Epidermal melanocyte (primary cell): ENCODE measurements at regions not wholly inside any gene's neighbourhood (a gene's known extent, or its start where the extent isn't known, plus 50 kb on each side); places are given as distances from the start of the nearest gene placed in this dataset.

ENCODE experiments used
- DNase-seq: peaks from one replicate; pipeline ENCODE4 v3.0.0; 2011; ENCODE audit warnings: low spot score; ENCODE audit not compliant: insufficient read length

DNA sequence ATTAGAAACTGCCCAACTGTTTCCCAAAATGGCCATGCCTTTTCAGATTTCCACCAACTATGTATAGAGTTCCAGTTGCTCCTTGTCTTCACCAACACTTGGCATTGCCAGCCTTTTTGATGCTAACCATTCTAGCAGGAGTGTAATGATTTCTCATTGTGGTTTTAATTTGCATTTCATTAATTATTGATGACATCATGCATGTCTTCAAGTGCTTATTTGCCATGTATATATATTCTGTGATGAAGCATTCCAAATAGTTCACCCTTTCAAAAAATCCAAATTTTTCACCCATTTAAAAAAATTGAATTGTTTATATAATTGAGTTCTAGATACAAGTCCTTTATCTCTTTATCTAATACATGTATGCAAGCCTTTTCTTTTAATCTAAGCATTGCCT, 245.9 kb upstream of the TNRC6C start:
- DNase-seq, result no peak

- no peak for DNase-seq
These were observed 242.1 kb upstream of the TNRC6C start for GRCh38 chr17:77716289-77716926.

- no peak for DNase-seq
These were observed 240.4 kb upstream of the TNRC6C start for GRCh38 chr17:77717941-77718668.

- no peak for DNase-seq
These were observed 239.9 kb upstream of the TNRC6C start for GRCh38 chr17:77718669-77718961.

- no peak for DNase-seq
These were observed 238.7 kb upstream of the TNRC6C start for GRCh38 chr17:77719806-77720205.

DNA sequence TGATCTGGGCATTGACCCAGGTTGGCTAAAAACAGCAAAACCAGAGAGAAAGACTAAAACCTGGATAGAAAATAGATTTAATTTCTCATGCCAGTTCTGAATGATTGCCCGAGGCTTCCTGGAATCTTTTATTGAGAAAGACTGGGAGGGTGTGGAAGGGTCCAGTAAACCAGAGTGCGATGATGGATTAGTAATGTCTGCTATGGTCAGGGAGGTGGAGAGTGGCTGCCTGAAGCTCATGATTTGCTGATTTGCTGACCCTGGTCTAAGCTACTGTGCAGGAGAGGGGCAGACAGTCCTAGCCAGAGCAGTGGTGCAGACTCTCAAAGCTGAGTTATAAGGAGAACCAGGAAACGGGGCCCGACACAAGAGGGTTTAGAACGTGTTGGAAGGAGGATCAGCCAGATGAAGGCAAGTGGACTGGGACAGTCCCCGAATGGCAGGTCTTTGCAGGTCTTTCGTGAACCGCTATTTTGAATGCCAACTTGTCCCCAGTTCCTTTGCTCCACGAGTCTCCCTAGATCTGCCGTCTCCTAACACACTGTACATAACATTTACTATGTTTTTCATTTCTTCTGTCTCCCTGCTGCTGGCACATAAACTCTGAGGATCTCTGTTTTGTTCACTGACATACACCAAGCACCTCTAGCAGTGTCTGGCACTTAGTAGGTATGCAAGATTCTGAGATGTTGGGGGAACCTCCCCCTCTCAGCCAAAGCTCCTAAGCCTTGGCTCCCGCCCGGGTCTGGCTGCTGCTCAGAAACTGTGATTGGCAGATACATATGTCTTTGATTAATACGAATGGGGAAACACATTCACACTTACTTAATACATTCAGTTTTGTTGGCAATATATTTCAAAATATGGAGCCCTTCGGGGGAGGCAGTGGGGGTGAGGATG, 237.3 kb upstream of the TNRC6C start:
- no peak for DNase-seq

- no peak for DNase-seq
These were observed 236.7 kb upstream of the TNRC6C start for GRCh38 chr17:77721846-77722160.

DNA sequence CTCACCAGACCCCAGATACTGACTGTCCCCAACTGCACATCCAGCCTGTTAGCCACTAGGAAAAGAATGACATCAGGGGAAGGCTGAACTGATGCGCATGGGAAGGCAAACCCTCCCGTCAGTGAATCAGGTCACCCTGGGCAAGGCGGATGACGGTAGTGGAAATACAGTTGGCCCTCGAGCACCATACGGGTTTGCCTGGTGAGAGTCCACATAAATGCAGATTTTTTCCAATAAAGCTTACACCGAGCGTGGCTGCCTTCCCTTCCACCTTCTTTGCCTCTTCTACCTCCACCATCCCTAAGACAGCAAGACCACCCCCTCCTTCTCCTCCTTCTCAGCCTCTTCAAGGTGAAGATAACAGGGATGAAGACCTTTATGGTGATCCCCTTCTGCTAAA, 236.1 kb upstream of the TNRC6C start:
- DNase-seq, result no peak

DNA sequence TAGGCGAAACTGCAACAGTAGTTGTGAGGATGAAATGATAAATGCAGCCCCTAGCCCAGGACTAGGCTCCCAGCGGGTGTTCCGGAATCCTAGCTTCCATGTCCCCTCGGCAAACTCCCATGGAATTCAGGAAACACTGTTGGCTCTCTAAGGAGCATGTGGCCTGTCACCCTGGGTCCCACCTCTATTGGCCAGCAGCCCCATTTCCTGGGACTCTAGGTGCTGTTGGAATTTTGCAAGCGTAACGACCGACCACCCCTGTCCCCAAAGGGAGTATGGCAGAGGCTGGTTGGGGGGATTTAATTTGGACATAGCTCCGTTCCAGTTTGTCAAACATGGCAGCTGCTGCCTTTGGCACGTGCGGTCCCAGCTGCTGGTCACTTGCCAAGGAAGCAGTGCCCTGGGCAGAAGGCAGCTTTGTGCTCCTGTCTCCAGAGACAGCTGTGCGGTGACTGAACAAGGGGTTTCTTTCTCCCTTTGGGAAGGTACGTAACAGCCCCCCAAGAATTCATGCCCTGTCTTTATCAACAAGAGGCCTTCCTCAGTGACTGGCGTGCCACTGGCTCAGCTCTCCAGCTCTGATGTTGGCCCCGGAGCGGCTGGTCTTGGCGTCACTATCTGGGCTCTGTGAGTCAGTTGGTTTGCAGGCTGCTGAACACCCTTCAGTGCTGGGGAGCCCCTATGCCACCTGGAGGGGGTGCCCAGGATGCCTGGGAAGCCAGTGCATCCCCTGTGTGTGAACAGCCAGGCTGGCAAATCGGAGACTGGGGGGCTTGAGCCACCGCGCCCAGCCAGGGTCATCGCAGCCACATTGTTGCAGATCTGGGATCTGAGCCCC, 235.2 kb upstream of the TNRC6C start:
- DNase-seq, result no peak

GRCh38 chr17:77723909-77724875, 234.3 kb upstream of the TNRC6C start:
- DNase-seq, result no peak

- DNase-seq, result no peak
These were observed 233.5 kb upstream of the TNRC6C start for GRCh38 chr17:77724876-77725615.

- DNase-seq, result no peak
These were observed 232.7 kb upstream of the TNRC6C start for GRCh38 chr17:77725846-77726245.

GRCh38 chr17:77726549-77727006, 231.9 kb upstream of the TNRC6C start:
- DNase-seq, result no peak

DNA sequence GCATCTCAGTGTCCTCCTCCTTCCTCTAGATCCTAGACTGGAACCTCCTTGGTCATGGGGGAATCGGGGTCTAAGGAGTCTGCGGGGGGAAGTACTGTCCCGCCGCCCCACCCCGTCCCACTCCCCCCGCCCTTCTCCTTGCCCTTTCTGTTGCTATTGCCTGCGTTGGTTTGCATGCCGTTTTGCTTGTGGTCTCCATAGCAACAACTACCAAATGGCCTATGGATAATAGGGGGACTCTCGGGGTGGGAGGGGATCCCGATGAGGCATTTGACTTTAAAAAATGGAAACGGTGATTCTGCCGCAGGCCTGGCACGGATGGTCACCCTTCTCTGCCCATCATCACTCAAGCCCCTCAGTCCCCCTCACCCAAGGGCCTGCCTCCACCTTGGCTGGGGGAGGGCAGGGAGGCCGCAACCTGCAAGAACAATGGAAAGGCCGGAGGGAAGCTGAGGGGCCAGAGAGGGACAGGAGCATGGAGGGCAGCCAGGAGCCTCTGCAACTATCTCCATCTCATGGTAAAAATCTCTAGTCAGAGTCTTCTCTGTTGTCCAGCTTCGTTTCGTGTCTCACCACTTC, 231.4 kb upstream of the TNRC6C start:
- no peak for DNase-seq

DNA sequence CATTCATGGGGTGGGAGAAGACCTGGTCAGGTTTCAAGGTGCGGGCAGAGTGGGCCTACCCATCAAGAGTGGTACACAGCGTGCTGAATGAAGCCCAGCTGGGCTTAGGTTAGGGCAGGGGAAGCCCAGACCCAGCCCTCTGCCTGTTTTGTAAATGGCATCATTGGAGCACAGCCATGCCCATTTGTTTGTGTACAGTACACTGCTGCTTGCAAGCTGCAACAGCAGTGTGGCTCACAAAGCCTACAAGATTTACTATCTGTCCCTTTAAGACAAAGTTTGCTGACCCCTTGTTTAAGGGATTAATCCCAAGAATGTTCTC, 230.1 kb upstream of the TNRC6C start:
- no peak for DNase-seq

- no peak for DNase-seq
These were observed 229.6 kb upstream of the TNRC6C start for GRCh38 chr17:77728871-77729270.

DNA sequence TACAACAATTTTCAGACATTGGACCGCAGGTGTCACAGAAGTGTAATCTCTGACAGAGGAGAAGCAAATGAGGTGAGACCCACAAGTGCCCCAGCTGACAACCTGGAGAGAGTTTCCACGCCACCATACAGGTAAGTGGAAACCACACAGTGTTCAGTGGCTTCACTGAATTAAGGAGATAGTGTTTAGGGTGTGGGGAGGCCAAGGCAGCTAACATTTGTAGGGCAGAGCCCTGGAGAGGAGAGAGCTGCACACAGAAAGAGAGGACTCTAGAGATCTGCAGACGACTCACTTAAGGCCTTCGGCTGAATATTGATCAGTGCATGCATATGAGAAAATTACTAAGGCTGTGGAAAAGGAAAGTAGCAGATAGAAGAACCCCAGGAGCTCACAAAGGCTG, 228.9 kb upstream of the TNRC6C start:
- DNase-seq, result no peak

- DNase-seq, result no peak
These were observed 228.1 kb upstream of the TNRC6C start for GRCh38 chr17:77730376-77730775.

DNA sequence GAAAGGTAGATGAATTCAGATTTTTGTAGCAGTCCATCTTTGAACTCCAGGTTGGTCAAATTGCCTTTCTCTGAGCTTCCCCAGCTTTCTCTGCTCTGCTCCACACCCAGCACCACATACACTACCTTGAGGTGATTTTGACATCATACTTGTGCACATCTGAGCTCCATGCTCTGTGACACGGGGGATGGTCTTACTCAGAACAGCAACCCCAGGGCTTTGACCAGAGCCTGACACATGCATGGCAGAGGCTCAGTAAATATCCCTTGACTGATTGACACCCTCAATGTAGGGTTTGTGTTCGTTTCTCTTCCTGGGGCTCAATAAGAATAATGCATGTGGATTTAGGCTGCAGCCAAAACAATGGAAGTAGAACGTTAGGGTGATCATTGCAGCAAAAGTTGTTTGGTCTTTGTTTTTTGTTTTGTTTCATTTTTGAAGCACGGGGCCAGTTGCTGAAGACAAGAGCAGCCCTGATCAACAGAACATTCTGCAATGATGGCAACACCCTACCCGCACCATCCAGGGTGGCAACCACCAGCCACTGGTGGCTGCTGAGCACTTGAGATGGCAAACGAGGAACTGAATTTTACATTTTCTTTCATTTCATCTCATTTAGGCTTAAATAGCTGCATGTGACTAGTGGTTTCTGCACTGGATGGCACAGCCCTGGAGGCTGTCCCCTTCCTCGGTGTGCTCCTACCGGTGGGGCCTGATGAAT, 224.8 kb upstream of the TNRC6C start:
- DNase-seq, result no peak
